HG03460 (cell line): ENCODE measurements at regions not wholly inside any gene's neighbourhood (a gene's known extent, or its start where the extent isn't known, plus 50 kb on each side); places are given as distances from the start of the nearest gene placed in this dataset.
"Not testable (repeated sequence)": the region's sequence is repeated elsewhere in the genome, so short reads cannot be mapped to it uniquely, and the experiment has no call there.

Experiments used
- ATAC-seq: cut with Tn5 transposase; IDR thresholded peaks from one replicate; pipeline ENCODE4 v1.9.1; 2021; ENCODE audit not compliant: unreplicated experiment

DNA sequence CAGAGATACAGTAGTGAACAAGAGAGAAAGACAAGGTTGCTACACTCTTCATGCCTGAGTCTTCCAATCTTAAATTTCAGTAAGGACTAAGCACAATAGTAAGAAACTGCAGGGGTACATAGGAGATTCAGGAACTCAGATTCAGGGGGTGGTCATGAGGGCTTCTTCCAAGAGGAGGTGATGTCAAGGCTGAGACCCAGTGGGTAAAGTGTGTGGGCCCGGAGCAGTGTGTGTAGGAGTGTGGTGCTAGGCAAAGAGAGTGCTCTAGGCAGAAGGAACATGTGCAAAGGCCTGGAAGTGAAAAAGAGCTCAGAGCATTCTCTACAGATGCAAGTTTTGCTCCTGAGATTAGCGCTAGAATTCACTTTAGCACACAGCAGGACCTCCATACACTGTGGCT, 102.9 kb upstream of the SPATA12 start:
- ATAC-seq = no peak

GRCh38 chr3:56956906-56957305, 103.6 kb upstream of the SPATA12 start:
- no peak for ATAC-seq

GRCh38 chr3:56955492-56956111, 104.9 kb upstream of the SPATA12 start:
- no peak for ATAC-seq

GRCh38 chr3:56954125-56954524, 106.3 kb upstream of the SPATA12 start:
- no peak for ATAC-seq

- ATAC-seq = no peak
These were observed 107.6 kb upstream of the SPATA12 start for GRCh38 chr3:56952846-56953245.

- no peak for ATAC-seq
These were observed 108.4 kb upstream of the SPATA12 start for GRCh38 chr3:56952061-56952460.

- no peak for ATAC-seq
These were observed 109.1 kb upstream of the SPATA12 start for GRCh38 chr3:56951366-56951765.

- not testable (repeated sequence) for ATAC-seq
These were observed 115.1 kb upstream of the SPATA12 start for GRCh38 chr3:56945378-56945777.

- ATAC-seq = no peak
These were observed 117.9 kb upstream of the SPATA12 start for GRCh38 chr3:56942523-56942922.

- ATAC-seq = no peak
These were observed 119.5 kb upstream of the SPATA12 start for GRCh38 chr3:56940976-56941375.

DNA sequence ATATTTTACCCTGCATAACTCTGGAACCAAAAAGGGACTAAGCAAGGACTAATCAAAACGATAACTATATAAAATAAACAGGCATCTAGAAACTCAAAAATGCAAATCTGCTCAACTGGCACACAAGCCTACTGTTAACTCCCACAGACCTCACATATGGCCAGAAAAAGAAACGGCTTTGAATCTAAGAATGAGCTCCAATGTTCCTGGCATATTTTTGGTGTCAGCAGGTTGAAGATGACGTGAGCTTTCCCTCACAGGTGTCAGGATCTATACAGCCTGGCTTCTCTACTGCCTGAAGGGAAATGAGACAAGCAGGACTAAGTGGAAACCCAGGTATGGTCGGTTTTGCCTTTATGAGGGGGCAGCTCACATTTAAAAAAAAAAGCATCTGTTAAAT, 120.1 kb upstream of the SPATA12 start:
- ATAC-seq = no peak

DNA sequence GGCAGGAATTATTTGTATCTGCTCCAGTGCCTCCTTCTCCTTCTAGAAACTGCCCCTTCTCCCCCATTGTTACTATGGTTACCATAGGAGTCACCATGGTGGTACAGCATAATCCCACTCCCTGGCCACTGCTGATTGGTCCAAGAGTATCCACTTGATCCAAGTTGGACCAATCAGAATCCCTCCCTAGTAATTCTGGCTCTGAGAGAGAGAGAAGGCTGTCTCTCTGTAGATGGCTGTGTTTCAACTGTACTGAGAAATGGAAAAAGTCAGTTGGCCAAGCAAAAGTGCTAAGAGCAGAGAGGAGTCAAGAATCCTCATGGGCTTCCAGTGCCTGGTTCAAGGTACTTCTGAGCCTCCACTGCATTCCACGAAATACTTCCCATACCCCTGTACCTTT, 120.6 kb upstream of the SPATA12 start:
- no peak for ATAC-seq

DNA sequence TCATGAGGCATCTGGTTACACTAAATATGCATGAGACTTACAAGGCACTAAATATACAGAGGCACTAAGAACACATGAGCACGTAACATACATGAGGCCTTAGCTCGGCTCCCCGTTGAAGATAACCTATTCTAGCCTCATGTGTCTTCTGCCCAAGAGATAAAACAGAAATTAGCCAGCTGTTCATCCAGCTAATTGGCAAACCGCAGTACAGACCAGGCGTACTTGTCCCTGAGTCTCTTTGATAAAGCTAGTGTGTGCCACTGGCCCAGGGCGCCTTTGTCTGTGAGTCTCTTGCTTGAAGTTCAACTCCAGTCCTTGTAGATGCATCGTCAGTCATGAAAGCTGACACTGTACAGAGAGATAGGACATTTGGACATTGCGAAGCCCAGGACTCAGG, 121.9 kb upstream of the SPATA12 start:
- ATAC-seq = no peak

GRCh38 chr3:56937580-56937979, 122.9 kb upstream of the SPATA12 start:
- no peak for ATAC-seq

DNA sequence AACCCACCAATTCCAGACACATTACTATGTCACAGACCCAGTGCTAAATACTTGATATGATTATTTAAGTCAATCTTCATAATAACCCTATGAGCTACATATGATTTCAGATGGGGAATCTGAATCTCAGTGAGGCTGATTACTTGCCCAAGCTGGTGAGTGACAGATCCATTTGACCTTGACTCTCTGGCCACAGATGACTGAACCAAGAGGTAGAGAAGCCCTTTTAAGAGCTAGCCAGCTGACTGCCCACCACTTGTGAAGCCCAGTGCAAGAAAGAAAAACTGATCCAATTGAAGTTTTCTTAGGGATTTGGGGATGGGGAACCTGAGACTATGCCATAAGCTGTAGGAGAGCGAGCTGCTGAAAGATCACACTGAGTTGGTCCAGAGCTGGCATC, 124.7 kb upstream of the SPATA12 start:
- no peak for ATAC-seq

DNA sequence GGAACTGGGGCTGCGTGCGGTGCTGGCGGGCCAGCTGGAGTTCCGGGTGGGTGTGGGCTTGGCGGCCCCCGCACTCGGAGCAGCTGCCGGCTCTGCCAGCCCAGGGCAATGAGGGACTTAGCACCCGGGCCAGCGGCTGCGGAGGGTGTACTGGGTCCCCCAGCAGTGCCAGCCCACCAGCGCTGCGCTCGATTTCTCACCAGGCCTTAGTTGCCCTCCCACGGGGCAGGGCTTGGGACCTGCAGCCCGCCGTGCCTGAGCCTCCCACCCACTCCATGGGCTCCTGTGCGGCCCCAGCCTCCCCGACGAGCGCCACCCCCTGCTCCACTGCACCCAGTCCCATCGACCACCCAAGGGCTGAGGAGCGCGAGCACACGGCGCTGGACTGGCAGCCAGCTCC, 126.0 kb upstream of the SPATA12 start:
- ATAC-seq = not testable (repeated sequence)

GRCh38 chr3:56933803-56934202, 126.7 kb upstream of the SPATA12 start:
- no peak for ATAC-seq

- ATAC-seq = no peak
These were observed 127.6 kb upstream of the SPATA12 start for GRCh38 chr3:56932866-56933265.

DNA sequence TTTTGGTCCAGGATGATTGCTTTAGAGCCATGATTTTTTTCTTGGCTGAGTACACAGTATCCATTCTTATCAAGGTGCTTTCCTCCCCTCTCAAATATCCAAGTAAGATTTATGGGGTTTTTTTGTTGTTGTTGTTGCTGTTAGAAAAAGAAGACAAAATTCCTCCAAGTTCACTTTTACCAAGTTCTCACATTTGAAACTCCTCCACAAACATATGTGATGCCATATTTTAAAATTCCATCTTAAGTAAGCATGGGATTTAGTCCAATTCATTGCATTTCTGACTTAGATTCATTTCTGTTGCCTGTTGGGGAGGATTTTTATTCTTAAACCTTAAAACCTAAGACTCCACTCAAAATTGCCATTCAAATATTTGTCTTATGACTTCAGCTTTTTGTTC, 128.6 kb upstream of the SPATA12 start:
- no peak for ATAC-seq

DNA sequence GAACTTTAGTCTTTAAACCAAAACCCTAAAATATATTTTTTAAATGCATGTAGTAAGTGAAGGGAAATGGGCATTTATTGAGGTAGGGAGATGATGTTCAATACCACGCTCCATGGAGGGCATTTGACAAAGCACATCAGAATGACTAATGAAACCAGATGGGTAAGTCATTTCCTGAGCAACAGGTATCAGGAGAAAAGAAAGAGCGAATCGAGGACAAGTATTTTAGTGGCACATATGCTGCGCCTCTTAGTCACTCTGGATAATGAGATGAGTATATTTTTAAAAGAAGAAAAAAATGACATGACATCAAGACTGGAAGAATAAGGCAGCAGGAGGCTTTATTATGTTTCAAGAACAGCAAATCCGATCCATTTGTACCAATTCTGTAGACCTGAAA, 129.0 kb upstream of the ARHGEF3 start:
- no peak for ATAC-seq

- ATAC-seq = no peak
These were observed 128.3 kb upstream of the ARHGEF3 start for GRCh38 chr3:56929809-56930615.

GRCh38 chr3:56928379-56929068, 126.8 kb upstream of the ARHGEF3 start:
- no peak for ATAC-seq
